Cardiac fibroblast (primary cell): ENCODE measurements at regions not wholly inside any gene's neighbourhood (a gene's known extent, or its start where the extent isn't known, plus 50 kb on each side); places are given as distances from the start of the nearest gene placed in this dataset.
A peak's percentile ranks its signal among the peaks of the same experiment; 100 is the strongest.

Experiments used
- DNase-seq, 2 donors: peaks; one replicate each; pipeline versions ENCODE4 v3.0.0 to v3.0.0-alpha.2; 2010; ENCODE audit warnings: low read depth in 2 of 2
- H3K4me3 ChIP-seq, 2 donors: replicated peaks in 1 of 2; 1 replicate in 1 of 2; 2 replicates in 1 of 2; pipeline ENCODE4 v1.5.1; 2011; ENCODE audit warnings: low read depth in 2 of 2, low read length in 2 of 2, mild to moderate bottlenecking in 2 of 2, moderate library complexity in 1 of 2
- CTCF ChIP-seq: IDR thresholded peaks from one replicate; pipeline ENCODE4 v1.5.1; 2011; ENCODE audit warnings: low read depth, mild to moderate bottlenecking, low read length, inconsistent platforms

- DNase-seq: peak; percentile 57 to 68
- H3K4me3 ChIP-seq: no peak overlapping the region
- TF ChIP-seq CTCF: no peak
Observed at GRCh38 chr2:138115666-138116065, 151.4 kb downstream of the HNMT start.

GRCh38 chr2:138116456-138116855 lies 152.2 kb downstream of the HNMT start:
- no peak for DNase-seq
- TF ChIP-seq CTCF: no peak

GRCh38 chr2:138121666-138122661 lies 157.7 kb downstream of the HNMT start:
- H3K4me3 ChIP-seq: no peak overlapping the region
- TF ChIP-seq CTCF: no peak
- DNase-seq: no peak

More at GRCh38 chr2:138116456-138116855, 152.2 kb downstream of the HNMT start:
- H3K4me3 ChIP-seq: no peak overlapping the region

- no peak for TF ChIP-seq CTCF
- no peak overlapping the region for H3K4me3 ChIP-seq
- peak in 1 of 2 donors; percentile 42 for DNase-seq
Observed at GRCh38 chr2:138122891-138123290, 158.6 kb downstream of the HNMT start.

- no peak for DNase-seq
- no peak for TF ChIP-seq CTCF
- no peak overlapping the region for H3K4me3 ChIP-seq
Observed at GRCh38 chr2:138123741-138124140, 159.5 kb downstream of the HNMT start.

DNA sequence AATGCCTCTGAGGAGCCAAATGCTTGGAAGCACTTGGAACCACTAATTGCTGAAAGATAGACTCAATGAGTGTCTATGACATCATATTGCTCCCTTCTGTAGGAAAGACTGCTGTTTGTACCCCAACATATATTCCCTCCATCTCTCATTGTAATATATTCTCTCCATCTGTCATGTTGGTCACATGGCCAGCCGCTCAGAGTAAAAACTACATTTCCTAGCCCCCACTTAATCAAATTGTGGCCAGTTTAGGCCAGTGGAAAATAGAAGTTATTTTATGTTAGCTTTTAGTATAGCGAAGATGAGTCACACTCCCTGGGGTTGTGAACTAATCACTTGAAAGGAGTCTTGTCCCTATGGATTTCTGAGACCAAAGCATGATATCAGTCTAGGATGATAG lies 160.2 kb downstream of the HNMT start:
- H3K4me3 ChIP-seq: no peak overlapping the region
- no peak for DNase-seq
- TF ChIP-seq CTCF: no peak
